ENCODE measurements at regions not wholly inside any gene's neighbourhood (a gene's known extent, or its start where the extent isn't known, plus 50 kb on each side); places are given as distances from the start of the nearest gene placed in this dataset.
"Not testable (repeated sequence)": the region's sequence is repeated elsewhere in the genome, so short reads cannot be mapped to it uniquely, and the experiment has no call there.

GRCh38 chr11:38481391-38481790 lies 1883.4 kb upstream of the RAG2 start:
- DNase-seq (ENCODE audit: insufficient read length, low spot score) (no peak), FAIRE-seq (peak; percentile 71)

DNA sequence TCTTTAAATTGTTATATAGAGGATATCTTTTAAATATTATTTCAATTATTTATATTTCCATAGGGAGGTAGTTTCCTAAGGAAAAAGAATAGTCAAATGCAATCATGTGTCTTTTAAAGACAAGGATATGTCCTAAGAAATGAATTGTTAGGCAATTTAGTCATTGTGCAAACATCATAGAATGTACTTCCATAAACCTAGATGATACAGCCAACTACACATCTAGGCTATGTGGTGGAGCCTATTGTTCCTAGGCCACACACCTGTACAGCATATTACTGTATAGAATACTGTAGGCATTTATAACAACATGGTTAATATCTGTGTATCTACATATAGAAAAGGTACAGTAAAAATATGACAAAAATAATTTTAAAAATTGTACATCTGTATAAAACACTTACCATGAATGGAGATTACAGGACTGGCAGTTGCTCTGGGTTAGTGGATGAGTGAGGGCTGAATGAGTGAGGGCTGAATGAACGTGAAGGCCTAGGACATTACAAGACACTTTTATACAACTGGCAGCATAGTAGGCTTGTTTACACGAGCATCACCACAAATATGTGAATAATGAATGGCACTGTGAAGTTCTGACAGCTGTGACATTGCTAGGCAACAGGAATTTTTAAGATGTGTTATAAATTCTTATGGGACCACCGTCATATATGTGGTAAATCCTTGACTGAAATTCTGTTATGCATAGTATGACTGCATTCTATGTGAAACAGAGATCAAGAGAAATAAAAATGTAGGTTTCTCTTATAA lies 1879.0 kb upstream of the RAG2 start:
- no peak for FAIRE-seq
- DNase-seq (ENCODE audit: insufficient read length, low spot score): peak; percentile 3

GRCh38 chr11:38461751-38462150 lies 1863.7 kb upstream of the RAG2 start:
- FAIRE-seq (no peak), DNase-seq (ENCODE audit: insufficient read length, low spot score) (no peak)

DNA sequence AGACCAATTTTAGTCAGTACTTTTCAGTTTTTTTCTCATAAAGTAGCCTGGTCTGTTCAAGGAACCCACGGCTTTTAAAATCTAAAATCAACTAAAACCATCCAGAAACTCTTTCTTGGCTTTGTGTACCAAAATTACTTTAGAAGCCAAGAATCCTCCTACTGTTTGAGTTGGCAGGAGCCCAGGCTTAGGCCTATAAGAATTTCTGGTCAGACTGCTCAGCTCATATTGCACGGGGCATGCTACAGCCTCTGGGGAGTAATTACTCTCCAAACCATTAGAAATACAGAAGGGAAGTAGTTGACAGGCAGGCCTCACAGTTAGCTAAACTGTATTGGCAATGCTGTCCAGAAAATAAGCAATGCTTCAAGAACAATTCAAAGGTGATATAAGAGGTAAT lies 1862.9 kb upstream of the RAG2 start:
- DNase-seq (ENCODE audit: insufficient read length, low spot score) (peak; percentile 45), FAIRE-seq (peak; percentile 48)

GRCh38 chr11:38460429-38460828 lies 1862.4 kb upstream of the RAG2 start:
- DNase-seq (ENCODE audit: insufficient read length, low spot score) (no peak), FAIRE-seq (no peak)

- no peak for DNase-seq (ENCODE audit: insufficient read length, low spot score)
- FAIRE-seq: no peak
Observed at GRCh38 chr11:38456371-38456770, 1858.3 kb upstream of the RAG2 start.

DNA sequence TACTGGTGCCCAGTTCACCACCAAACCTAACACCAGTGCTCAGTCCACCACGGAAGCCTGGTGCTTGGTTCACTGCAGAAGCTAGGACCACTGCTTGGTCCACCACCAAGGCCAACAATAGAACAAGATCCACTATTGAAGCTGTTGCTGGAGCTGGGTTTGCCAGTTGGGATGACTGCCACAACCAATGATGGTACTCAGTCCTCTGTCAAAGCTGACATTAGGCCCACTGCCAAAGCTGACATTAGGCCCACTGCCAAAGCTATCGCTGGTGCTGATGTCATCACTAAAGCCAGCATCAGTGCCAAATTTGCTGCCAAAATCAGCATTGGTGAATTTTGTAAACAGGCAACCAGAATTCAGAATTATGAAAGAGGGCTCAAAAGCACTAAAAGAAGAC lies 1850.2 kb upstream of the RAG2 start:
- no peak for FAIRE-seq

GRCh38 chr11:38446336-38446735 lies 1848.3 kb upstream of the RAG2 start:
- FAIRE-seq (no peak), DNase-seq (ENCODE audit: insufficient read length, low spot score) (peak; percentile 8)

More for the DNA sequence above, 1850.2 kb upstream of the RAG2 start:
- no peak for DNase-seq (ENCODE audit: insufficient read length, low spot score)

DNA sequence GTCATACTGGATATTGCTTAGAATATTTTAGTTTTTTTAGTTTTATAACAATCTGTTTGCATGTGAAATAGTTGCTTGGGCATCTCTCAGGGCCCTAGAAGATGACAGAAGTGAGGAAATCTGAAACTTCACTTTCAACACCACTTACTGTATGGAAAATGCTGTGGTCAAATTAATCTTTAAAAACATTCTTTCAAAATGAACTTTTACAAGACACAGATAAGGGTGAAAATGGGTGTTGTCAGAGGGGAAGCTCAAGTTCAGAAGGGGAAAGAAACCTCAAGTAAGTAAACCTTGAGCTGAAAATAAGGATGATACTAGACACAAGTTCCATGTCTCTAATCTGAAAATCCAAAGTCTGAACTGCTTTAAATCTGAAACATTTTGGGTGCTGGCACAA lies 1840.1 kb upstream of the RAG2 start:
- DNase-seq (ENCODE audit: insufficient read length, low spot score): no peak
- no peak for FAIRE-seq

DNA sequence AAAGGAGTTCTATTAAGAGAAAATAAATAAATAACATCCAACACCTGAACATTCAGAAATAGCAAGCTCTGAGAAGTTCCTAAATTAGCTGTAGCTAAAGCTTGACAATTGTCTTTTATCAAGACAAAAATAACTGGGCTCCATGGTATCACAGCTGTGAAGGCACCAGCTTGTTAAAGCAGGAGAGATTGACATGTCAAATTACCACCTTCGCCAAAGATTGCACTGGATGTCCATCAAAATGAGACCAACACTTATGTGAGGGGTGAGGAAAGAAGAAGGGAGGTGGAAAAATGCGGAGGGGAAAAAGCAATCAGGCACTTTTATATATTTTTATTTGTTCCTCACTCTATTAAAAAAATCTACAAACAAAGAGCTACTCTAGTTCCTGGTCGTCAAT lies 1827.5 kb upstream of the RAG2 start:
- DNase-seq (ENCODE audit: insufficient read length, low spot score) (no peak), FAIRE-seq (no peak)

- DNase-seq (ENCODE audit: insufficient read length, low spot score) (no peak), FAIRE-seq (no peak)
Observed at GRCh38 chr11:38423042-38423441, 1825.0 kb upstream of the RAG2 start.

- DNase-seq (ENCODE audit: insufficient read length, low spot score): no peak
- FAIRE-seq: no peak
Observed at GRCh38 chr11:38416141-38416540, 1818.1 kb upstream of the RAG2 start.

GRCh38 chr11:38411149-38411548 lies 1813.1 kb upstream of the RAG2 start:
- no peak for FAIRE-seq
- no peak for DNase-seq (ENCODE audit: insufficient read length, low spot score)

- FAIRE-seq (no peak), DNase-seq (ENCODE audit: insufficient read length, low spot score) (no peak)
Observed at GRCh38 chr11:38402063-38402462, 1804.0 kb upstream of the RAG2 start.

GRCh38 chr11:38392176-38392575 lies 1794.1 kb upstream of the RAG2 start:
- FAIRE-seq (no peak), DNase-seq (ENCODE audit: insufficient read length, low spot score) (peak; percentile 15)

DNA sequence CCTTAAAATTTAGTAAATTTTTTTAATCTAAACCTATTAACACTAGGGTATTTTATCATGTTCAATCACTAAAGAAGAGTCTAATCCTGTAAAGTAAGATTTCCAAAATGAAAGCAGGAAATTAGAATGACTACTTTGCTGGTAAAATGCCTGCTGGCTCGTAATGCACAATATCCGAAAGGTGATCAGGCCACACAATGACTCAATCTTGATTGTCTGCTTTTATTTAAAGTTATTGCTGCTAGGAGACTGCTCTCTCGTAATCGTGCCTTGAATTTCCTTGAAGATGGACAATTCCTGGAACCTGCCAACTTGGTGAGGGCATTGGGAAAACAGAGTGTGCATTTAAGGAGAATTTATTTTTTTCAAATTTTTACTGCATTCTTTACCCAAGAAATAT lies 1786.5 kb upstream of the RAG2 start:
- FAIRE-seq (no peak), DNase-seq (ENCODE audit: insufficient read length, low spot score) (peak; percentile 3)

- no peak for FAIRE-seq
- DNase-seq (ENCODE audit: insufficient read length, low spot score): no peak
Observed at GRCh38 chr11:38365274-38365673, 1767.2 kb upstream of the RAG2 start.

GRCh38 chr11:38356255-38356654 lies 1758.2 kb upstream of the RAG2 start:
- FAIRE-seq (no peak), DNase-seq (ENCODE audit: insufficient read length, low spot score) (no peak)

DNA sequence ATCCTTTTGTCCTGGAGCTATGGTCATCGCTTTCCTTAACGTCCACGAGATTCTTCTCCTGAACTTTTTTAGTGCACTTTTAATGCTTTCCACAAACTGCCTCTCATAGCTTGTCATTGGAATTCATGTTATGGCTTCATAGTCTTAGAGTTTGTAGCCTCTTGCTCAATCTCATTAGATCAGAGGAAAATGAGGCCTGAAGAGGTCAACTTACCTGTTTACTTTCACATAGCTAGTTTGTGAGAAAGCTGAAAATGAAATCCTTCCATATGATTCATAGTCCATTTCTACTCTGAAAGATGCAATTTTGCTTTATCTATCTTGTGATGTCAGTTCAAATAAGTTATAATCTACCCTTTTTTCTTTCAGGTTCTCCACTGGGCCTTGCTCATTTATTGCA lies 1747.2 kb upstream of the RAG2 start:
- DNase-seq (ENCODE audit: insufficient read length, low spot score) (no peak), FAIRE-seq (no peak)

DNA sequence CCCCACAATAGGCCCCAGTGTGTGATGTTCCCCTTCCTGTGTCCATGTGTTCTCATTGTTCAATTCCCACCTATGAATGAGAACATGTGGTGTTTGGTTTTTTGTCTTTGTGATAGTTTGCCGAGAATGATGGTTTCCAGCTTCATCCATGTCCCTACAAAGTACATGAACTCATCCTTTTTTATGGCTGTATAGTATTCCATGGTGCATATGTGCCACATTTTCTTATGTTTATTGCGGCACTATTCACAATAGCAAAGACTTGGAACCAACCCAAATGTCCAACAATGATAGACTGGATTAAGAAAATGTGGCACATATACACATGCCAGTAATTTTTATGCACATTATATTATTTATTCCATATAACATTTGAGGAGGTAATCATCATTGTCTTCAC lies 1743.6 kb upstream of the RAG2 start:
- not testable (repeated sequence) for DNase-seq (ENCODE audit: insufficient read length, low spot score); FAIRE-seq

GRCh38 chr11:38339835-38340440 lies 1741.9 kb upstream of the RAG2 start:
- no peak for DNase-seq (ENCODE audit: insufficient read length, low spot score)
- FAIRE-seq: no peak

DNA sequence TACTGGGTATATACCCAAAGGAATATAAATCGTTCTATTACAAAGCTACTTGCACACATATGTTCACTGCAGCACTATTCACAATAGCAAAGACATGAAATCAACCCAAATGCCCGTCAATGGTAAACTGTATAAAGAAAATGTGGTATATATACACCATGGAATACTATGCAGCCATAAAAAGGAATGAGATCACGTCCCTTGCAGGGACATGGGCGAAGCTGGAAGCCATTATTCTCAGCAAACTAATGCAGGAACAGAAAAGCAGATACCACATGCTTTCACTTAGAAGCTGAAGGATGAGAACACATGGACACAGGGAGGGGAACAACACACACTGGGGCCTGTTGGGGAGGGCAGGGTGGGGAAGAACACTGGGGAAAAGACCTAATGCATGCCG lies 1740.0 kb upstream of the RAG2 start:
- FAIRE-seq; DNase-seq (ENCODE audit: insufficient read length, low spot score): not testable (repeated sequence)
